HepG2 (cell line): ENCODE measurements at regions not wholly inside any gene's neighbourhood (a gene's known extent, or its start where the extent isn't known, plus 50 kb on each side); places are given as distances from the start of the nearest gene placed in this dataset.

Source experiments
- ATAC-seq: fragments of 200-7000 bp; cut with Tn5 transposase; 3 replicates; pipeline ENCODE4 v1.9.1; 2020; ENCODE audit warnings: mild to moderate bottlenecking, moderate library complexity
- BruUV-seq: library from RNA; stranded (reverse); fragments of 400-500 nt; replicated peaks from 2 replicates; lab custom pipeline; 2021; lab: Mats Ljungman, UMichigan
- CTCF ChIA-PET: fragments of 300-600 bp; formaldehyde crosslinking; extraction: SDS; loops from one replicate; lab custom pipeline; 2021; ENCODE audit warnings: low total read pairs, inconsistent platforms, low intra/inter-chr PET ratio; lab: Yijun Ruan, JAX
- POLR2A ChIA-PET: fragments of 350-600 bp; sonication (Branson Sonifier 250); formaldehyde crosslinking; loops from one replicate; lab custom pipeline; 2020; ENCODE audit warnings: antibody characterized with exemption, inconsistent platforms; lab: Yijun Ruan, JAX
- DNase-seq: peaks from one replicate; pipeline ENCODE4 v3.0.0-alpha.2; 2015; ENCODE audit warnings: low spot score
- FAIRE-seq: peaks from 3 replicates; lab custom pipeline; 2011; peaks lifted over from hg19 to GRCh38; lab: Jason Lieb, UNC
- H2AFZ ChIP-seq: one replicate; pipeline ENCODE4 v1.6.1; 2011; ENCODE audit warnings: low read length, inconsistent platforms
- H3K27ac ChIP-seq: fragments of 300-600 bp; 3 replicates; pipeline ENCODE4 v1.8.0; 2011; ENCODE audit warnings: mixed run types, mild to moderate bottlenecking, mixed read lengths, low read length, inconsistent platforms; ENCODE audit not compliant: insufficient read depth; ENCODE audit errors: extremely low read length
- H3K27me3 ChIP-seq, 2 experiments: fragments of 200-600 bp in 1 of 2; 2 replicates in 1 of 2; 3 replicates in 1 of 2; pipeline versions ENCODE4 v1.6.0 to v1.8.0; 2011; ENCODE audit warnings: low read length in 2 of 2, mild to moderate bottlenecking in 2 of 2, moderate library complexity in 2 of 2, inconsistent platforms in 1 of 2; ENCODE audit not compliant: insufficient read depth in 2 of 2, control insufficient read depth in 1 of 2
- H3K36me3 ChIP-seq, 2 experiments: fragments of 200-600 bp in 1 of 2; replicated peaks in 1 of 2; 2 replicates in 1 of 2; 3 replicates in 1 of 2; pipeline versions ENCODE4 v1.5.1 to v1.8.0; 2011; ENCODE audit warnings: low read length in 2 of 2, inconsistent platforms in 1 of 2; ENCODE audit not compliant: insufficient read depth in 2 of 2, control insufficient read depth in 1 of 2
- H3K4me1 ChIP-seq: 2 replicates; pipeline ENCODE4 v1.5.1; 2012; ENCODE audit warnings: low read length, inconsistent platforms; ENCODE audit not compliant: insufficient read depth
- H3K4me2 ChIP-seq: 2 replicates; pipeline ENCODE4 v1.6.0; 2011; ENCODE audit warnings: low read depth, low read length, inconsistent platforms
- H3K4me3 ChIP-seq, 3 experiments: fragments of 200-600 bp in 1 of 3; sonication (generic), shearing (Covaris generic) in 1 of 3; replicated peaks in 1 of 3; 2 replicates each; pipeline ENCODE4 v1.5.1; 2011 to 2016; ENCODE audit warnings: low read length in 3 of 3, inconsistent platforms in 2 of 3, low read depth in 2 of 3, mild to moderate bottlenecking in 2 of 3, control low read depth in 1 of 3, mixed read lengths in 1 of 3; ENCODE audit not compliant: insufficient read depth in 1 of 3
- H3K79me2 ChIP-seq: one replicate; pipeline ENCODE4 v1.6.1; 2011; ENCODE audit warnings: low read length, inconsistent platforms; ENCODE audit not compliant: insufficient read depth
- H3K9ac ChIP-seq: 2 replicates; pipeline ENCODE4 v1.6.0; 2011; ENCODE audit warnings: mild to moderate bottlenecking, low read depth, low read length, inconsistent platforms; ENCODE audit not compliant: insufficient read depth
- H3K9me3 ChIP-seq: 2 replicates; pipeline ENCODE4 v1.5.1; 2012; ENCODE audit warnings: mild to moderate bottlenecking, low read length
- H4K20me1 ChIP-seq: 2 replicates; pipeline ENCODE4 v1.6.0; 2011; ENCODE audit warnings: inconsistent platforms, mild to moderate bottlenecking, low read length, moderate library complexity; ENCODE audit not compliant: insufficient read depth
- ELF3 ChIP-seq: IDR thresholded peaks from 2 replicates; pipeline ENCODE4 v1.6.1; 2016; ENCODE audit warnings: missing genetic modification reagents, missing compliant biosample characterization
- IRF1 ChIP-seq: sonication (generic); formaldehyde crosslinking; IDR thresholded peaks from 2 replicates; pipeline ENCODE4 v1.4.0; 2020; ENCODE audit warnings: low read depth, mild to moderate bottlenecking, missing genetic modification reagents
- MTA1 ChIP-seq: sonication (generic); formaldehyde crosslinking; IDR thresholded peaks from 2 replicates; pipeline ENCODE4 v1.4.0; 2020; ENCODE audit warnings: missing genetic modification reagents, mild to moderate bottlenecking, borderline replicate concordance
- PAXIP1 ChIP-seq: sonication (generic); formaldehyde crosslinking; conservative IDR thresholded peaks from 2 replicates; pipeline ENCODE4 v1.4.0; 2020; ENCODE audit warnings: mild to moderate bottlenecking, missing genetic modification reagents, moderate library complexity
- PHF21A ChIP-seq: sonication (generic); formaldehyde crosslinking; IDR thresholded peaks from 2 replicates; pipeline ENCODE4 v1.5.0; 2020; ENCODE audit warnings: mild to moderate bottlenecking, missing genetic modification reagents
- PPARG ChIP-seq: conservative IDR thresholded peaks from 2 replicates; pipeline ENCODE4 v1.6.1; 2016; ENCODE audit warnings: missing biosample characterization, missing genetic modification reagents
- REXO4 ChIP-seq: sonication (generic); formaldehyde crosslinking; IDR thresholded peaks from 2 replicates; pipeline ENCODE4 v1.8.0; 2022; ENCODE audit warnings: missing genetic modification reagents, mild to moderate bottlenecking, borderline replicate concordance
- SIX1 ChIP-seq: sonication (generic); formaldehyde crosslinking; IDR thresholded peaks from 2 replicates; pipeline ENCODE4 v1.4.0; 2020; ENCODE audit warnings: missing genetic modification reagents, borderline replicate concordance
- SMARCC2 ChIP-seq: fragments of 450-650 bp; IDR thresholded peaks from 2 replicates; pipeline ENCODE4 v1.6.1; 2017; ENCODE audit warnings: antibody characterized with exemption, mild to moderate bottlenecking
- SRSF9 ChIP-seq: fragments of 200-400 bp; formaldehyde crosslinking; IDR thresholded peaks from 2 replicates; pipeline ENCODE4 v1.6.1; 2018; ENCODE audit warnings: borderline replicate concordance, mild to moderate bottlenecking, low read depth, low read length; ENCODE audit not compliant: insufficient read depth, poor library complexity, severe bottlenecking
- ZFP36L2 ChIP-seq: sonication (generic); formaldehyde crosslinking; IDR thresholded peaks from 2 replicates; pipeline ENCODE4 v1.4.0; 2020; ENCODE audit warnings: missing genetic modification reagents
- ZMYM4 ChIP-seq: sonication (generic); formaldehyde crosslinking; IDR thresholded peaks from 2 replicates; pipeline ENCODE4 v1.8.1; 2023; ENCODE audit warnings: mild to moderate bottlenecking, missing genetic modification reagents
- ZNF431 ChIP-seq: sonication (generic); formaldehyde crosslinking; IDR thresholded peaks from 2 replicates; pipeline ENCODE4 v1.9.0; 2022; ENCODE audit warnings: missing genetic modification reagents, low read depth, mild to moderate bottlenecking, borderline replicate concordance
- ZNF75D ChIP-seq: sonication (generic); formaldehyde crosslinking; IDR thresholded peaks from 2 replicates; pipeline ENCODE4 v1.8.1; 2023; ENCODE audit warnings: missing genetic modification reagents, mild to moderate bottlenecking, borderline replicate concordance
- WGBS: methylation state at CpG from one replicate; pipeline ENCODE4 v1.1.6; 2017; ENCODE audit warnings: low lambda C conversion rate; 5-methylcytosine and 5-hydroxymethylcytosine counted together
- in situ Hi-C: cut with HindIII; loops from 2 replicates; pipeline ENCODE4 v1.10.0; 2017; ENCODE audit warnings: low pct_unique_long_range_greater_than_20kb; ENCODE audit not compliant: extremely low pct_ligation_motif_present
- intact Hi-C: fragments of 100-400 bp; cut with micrococcal nuclease; formaldehyde crosslinking; loops from one replicate; pipeline ENCODE4 v1.10.0; 2022; ENCODE audit not compliant: unreplicated experiment

- TF ChIP-seq PAXIP1, result peak; percentile 29; the same call in 1 of the 2 replicates
- no peak for TF ChIP-seq ZNF75D (CRISPR knock-in tag)
- no peak for TF ChIP-seq SRSF9
- TF ChIP-seq ZNF431 (CRISPR knock-in tag), result no peak
Measured at GRCh38 chrY:19644889-19645638, 99.5 kb downstream of the KDM5D start (continued).

GRCh38 chrY:19637651-19638347 lies 106.7 kb downstream of the KDM5D start:
- ATAC-seq, result no peak
- Histone ChIP-seq H3K9ac (no peak overlapping the region), H3K4me1 (no peaks in the 10 kb centered on the region), H3K4me3 (no peak overlapping the region)
- in situ Hi-C loops (no loop called here), intact Hi-C loops (no loop called here)
- TF ChIP-seq ZMYM4 (CRISPR knock-in tag), result no peak
- no peak for TF ChIP-seq REXO4 (CRISPR knock-in tag)
- TF ChIP-seq PHF21A, result no peak
- no peak for TF ChIP-seq SIX1 (CRISPR knock-in tag)
- no peak for TF ChIP-seq SMARCC2
- TF ChIP-seq ZFP36L2 (CRISPR knock-in tag), result no peak
- TF ChIP-seq PPARG (CRISPR knock-in tag), result no peak
- TF ChIP-seq IRF1 (CRISPR knock-in tag), result no peak
- TF ChIP-seq MTA1 (CRISPR knock-in tag), result no peak
- no peak for TF ChIP-seq ELF3 (CRISPR knock-in tag)
- TF ChIP-seq, all 625 proteins: peak for 0
- Histone ChIP-seq H3K36me3 (no peaks in the 10 kb centered on the region), H3K79me2 (no peaks in the 10 kb centered on the region), H3K27ac (no peak overlapping the region), H3K27me3 (no peaks in the 10 kb centered on the region), H3K4me2 (no peak overlapping the region), H3K9me3 (no peaks in the 10 kb centered on the region), H2AFZ (no peak overlapping the region), H4K20me1 (no peaks in the 10 kb centered on the region)
- BruUV-seq, result no TSS peak
- FAIRE-seq (no peak), DNase-seq (no peak)
- ChIA-PET POLR2A (no interaction called here), CTCF (no interaction called here)
- 69% methylated on average over 3 of the region's 4 CpGs for WGBS
